Kidney (tissue), 13 donors: ENCODE measurements at regions not wholly inside any gene's neighbourhood (a gene's known extent, or its start where the extent isn't known, plus 50 kb on each side); places are given as distances from the start of the nearest gene placed in this dataset.

Experiments
- DNase-seq, 5 donors: peaks; one replicate each; pipeline ENCODE4 v3.0.0-alpha.2; 2013 to 2020
- FAIRE-seq: peaks from 2 replicates; lab custom pipeline; 2012; peaks lifted over from hg19 to GRCh38; lab: Jason Lieb, UNC
- H3K27ac ChIP-seq, 2 donors: one replicate each; pipeline ENCODE4 v1.7.0; 2013; ENCODE audit warnings: low read depth in 2 of 2, low read length in 2 of 2, inconsistent platforms in 1 of 2
- H3K27me3 ChIP-seq: one replicate; pipeline ENCODE4 v1.7.1; 2013; ENCODE audit warnings: low read length, inconsistent platforms; ENCODE audit not compliant: control insufficient read depth, insufficient read depth
- H3K36me3 ChIP-seq, 3 donors: one replicate each; pipeline versions ENCODE4 v1.7.0 to v1.7.1; 2013; ENCODE audit warnings: low read length in 3 of 3, control low read depth in 1 of 3, inconsistent platforms in 1 of 3; ENCODE audit not compliant: insufficient read depth in 3 of 3, control insufficient read depth in 2 of 3
- H3K4me1 ChIP-seq, 3 donors: one replicate each; pipeline versions ENCODE4 v1.7.0 to v1.7.1; 2013; ENCODE audit warnings: low read length in 3 of 3, inconsistent platforms in 1 of 3, low read depth in 1 of 3; ENCODE audit not compliant: control insufficient read depth in 2 of 3, insufficient read depth in 2 of 3
- H3K4me3 ChIP-seq, 3 donors: one replicate each; pipeline versions ENCODE4 v1.7.0 to v1.8.1; 2013; ENCODE audit warnings: low read length in 3 of 3, control low read depth in 1 of 3, inconsistent platforms in 1 of 3
- H3K9ac ChIP-seq, 3 donors: one replicate each; pipeline versions ENCODE4 v1.7.0 to v1.7.1; 2013; ENCODE audit warnings: low read length in 3 of 3, control low read depth in 1 of 3, inconsistent platforms in 1 of 3
- H3K9me3 ChIP-seq, 3 donors: one replicate each; pipeline versions ENCODE4 v1.7.0 to v1.7.1; 2013; ENCODE audit warnings: low read length in 3 of 3, control low read depth in 1 of 3, inconsistent platforms in 1 of 3; ENCODE audit not compliant: control insufficient read depth in 2 of 3, insufficient read depth in 1 of 3
- intact Hi-C: fragments of 100-400 bp; cut with DNase I; formaldehyde crosslinking; loops from one replicate; pipeline ENCODE4 v1.11.1; 2022
- TF ChIP-seq, protein P1 (sequence below): IDR thresholded peaks from 3 replicates; pipeline ENCODE4 v1.5.1; 2012; ENCODE audit warnings: mild to moderate bottlenecking, moderate library complexity, borderline replicate concordance; ENCODE audit not compliant: insufficient read depth; ENCODE audit errors: extremely low read depth
- donor health status: control.
- donor health status: control.
- donor health status: control.
- donor health status: control.
- donor health status: control.
- donor health status: DM: yes; HTN: yes; CAD: no.
- donor health status: Normal renal cell carcinoma (clear cell type).

- Histone ChIP-seq H3K36me3 (no peaks in the 10 kb centered on the region), H3K4me3 (no peak overlapping the region), H3K9ac (no peak overlapping the region), H3K27me3 (no peaks in the 10 kb centered on the region), H3K4me1 (no peaks in the 10 kb centered on the region), H3K9me3 (peaks cover 0 to 10% (median 0%) of the 10 kb centered on the region in 3 donors), H3K27ac (no peak overlapping the region)
- DNase-seq, result peak in 1 of 5 donors; percentile 26
- FAIRE-seq, result no peak
- intact Hi-C loops, result no loop called here
- TF ChIP-seq, protein P1, sequence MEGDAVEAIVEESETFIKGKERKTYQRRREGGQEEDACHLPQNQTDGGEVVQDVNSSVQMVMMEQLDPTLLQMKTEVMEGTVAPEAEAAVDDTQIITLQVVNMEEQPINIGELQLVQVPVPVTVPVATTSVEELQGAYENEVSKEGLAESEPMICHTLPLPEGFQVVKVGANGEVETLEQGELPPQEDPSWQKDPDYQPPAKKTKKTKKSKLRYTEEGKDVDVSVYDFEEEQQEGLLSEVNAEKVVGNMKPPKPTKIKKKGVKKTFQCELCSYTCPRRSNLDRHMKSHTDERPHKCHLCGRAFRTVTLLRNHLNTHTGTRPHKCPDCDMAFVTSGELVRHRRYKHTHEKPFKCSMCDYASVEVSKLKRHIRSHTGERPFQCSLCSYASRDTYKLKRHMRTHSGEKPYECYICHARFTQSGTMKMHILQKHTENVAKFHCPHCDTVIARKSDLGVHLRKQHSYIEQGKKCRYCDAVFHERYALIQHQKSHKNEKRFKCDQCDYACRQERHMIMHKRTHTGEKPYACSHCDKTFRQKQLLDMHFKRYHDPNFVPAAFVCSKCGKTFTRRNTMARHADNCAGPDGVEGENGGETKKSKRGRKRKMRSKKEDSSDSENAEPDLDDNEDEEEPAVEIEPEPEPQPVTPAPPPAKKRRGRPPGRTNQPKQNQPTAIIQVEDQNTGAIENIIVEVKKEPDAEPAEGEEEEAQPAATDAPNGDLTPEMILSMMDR, result no peak
Observed at GRCh38 chr9:134535171-134535570, 106.4 kb upstream of the COL5A1 start.

- Histone ChIP-seq H3K4me1 (no peaks in the 10 kb centered on the region), H3K36me3 (no peaks in the 10 kb centered on the region), H3K27ac (no peak overlapping the region), H3K9ac (no peak overlapping the region), H3K9me3 (no peaks in the 10 kb centered on the region), H3K27me3 (no peaks in the 10 kb centered on the region), H3K4me3 (no peak overlapping the region)
- TF ChIP-seq, protein P1, result no peak
- intact Hi-C loops, result no loop called here
- no peak for FAIRE-seq
- peak in 1 of 5 donors; percentile 39 for DNase-seq
Observed at GRCh38 chr9:134536101-134536900, 105.3 kb upstream of the COL5A1 start.

DNA sequence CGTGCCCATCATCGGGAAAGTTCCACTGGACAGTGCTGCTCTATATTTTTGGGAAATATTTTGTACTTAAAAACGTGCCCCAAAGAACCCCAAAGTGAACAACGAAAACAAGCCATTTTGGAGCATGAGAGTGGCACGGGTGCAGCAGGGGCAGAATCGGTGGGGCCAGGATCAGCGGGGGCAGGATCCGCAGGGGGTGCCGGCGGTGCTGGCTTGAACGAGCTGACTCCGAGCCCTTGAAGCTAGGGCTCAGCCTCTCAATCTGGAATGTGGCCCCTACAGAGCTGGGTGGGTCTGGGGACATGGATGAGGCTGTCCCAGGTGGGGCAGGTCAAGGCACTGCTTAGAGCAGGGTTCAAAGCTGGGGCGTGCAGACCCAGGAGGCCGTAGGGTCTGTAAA lies 104.7 kb upstream of the COL5A1 start:
- H3K4me3 ChIP-seq, result no peak overlapping the region
- no peaks in the 10 kb centered on the region for H3K27me3 ChIP-seq
- FAIRE-seq (no peak), DNase-seq (peak in 1 of 5 donors; percentile 42)
- TF ChIP-seq, protein P1, result no peak
- no peak overlapping the region for H3K9ac ChIP-seq
- H3K27ac ChIP-seq, result no peak overlapping the region
- intact Hi-C loops, result no loop called here
- H3K9me3 ChIP-seq, result no peaks in the 10 kb centered on the region
- H3K4me1 ChIP-seq, result no peaks in the 10 kb centered on the region
- H3K36me3 ChIP-seq, result no peaks in the 10 kb centered on the region
